GM18499 (cell line): ENCODE measurements at regions not wholly inside any gene's neighbourhood (a gene's known extent, or its start where the extent isn't known, plus 50 kb on each side); places are given as distances from the start of the nearest gene placed in this dataset.
"Not testable (repeated sequence)": the region's sequence is repeated elsewhere in the genome, so short reads cannot be mapped to it uniquely, and the experiment has no call there.

Source experiments
- ATAC-seq: cut with Tn5 transposase; IDR thresholded peaks from one replicate; pipeline ENCODE4 v1.9.1; 2021; ENCODE audit warnings: moderate number of reproducible peaks; ENCODE audit not compliant: insufficient read depth, unreplicated experiment

- no peak for ATAC-seq
Observed at GRCh38 chr21:21845901-21846300, 847.7 kb downstream of the NCAM2 start.

- ATAC-seq = no peak
Observed at GRCh38 chr21:21851205-21851604, 853.0 kb downstream of the NCAM2 start.

GRCh38 chr21:21851657-21852056, 853.4 kb downstream of the NCAM2 start:
- ATAC-seq = no peak

- no peak for ATAC-seq
Observed at GRCh38 chr21:21858502-21859334, 860.5 kb downstream of the NCAM2 start.

- ATAC-seq = no peak
Observed at GRCh38 chr21:21860888-21861287, 862.7 kb downstream of the NCAM2 start.

GRCh38 chr21:21864321-21864840, 866.2 kb downstream of the NCAM2 start:
- ATAC-seq = no peak

GRCh38 chr21:21897275-21897883, 899.2 kb downstream of the NCAM2 start:
- no peak for ATAC-seq

- no peak for ATAC-seq
Observed at GRCh38 chr21:21898801-21899200, 900.6 kb downstream of the NCAM2 start.

GRCh38 chr21:21902416-21902815, 904.2 kb downstream of the NCAM2 start:
- ATAC-seq = not testable (repeated sequence)

- ATAC-seq = no peak
Observed at GRCh38 chr21:21907271-21907670, 909.1 kb downstream of the NCAM2 start.

GRCh38 chr21:21915816-21916215, 917.6 kb downstream of the NCAM2 start:
- no peak for ATAC-seq

GRCh38 chr21:21921410-21922232, 923.4 kb downstream of the NCAM2 start:
- ATAC-seq = no peak

GRCh38 chr21:21929226-21929625, 931.0 kb downstream of the NCAM2 start:
- no peak for ATAC-seq

- ATAC-seq = no peak
Observed at GRCh38 chr21:21929789-21930188, 931.6 kb downstream of the NCAM2 start.

- no peak for ATAC-seq
Observed at GRCh38 chr21:21952566-21952965, 954.4 kb downstream of the NCAM2 start.

- no peak for ATAC-seq
Observed at GRCh38 chr21:21955204-21955603, 957.0 kb downstream of the NCAM2 start.

- ATAC-seq = no peak
Observed at GRCh38 chr21:21957490-21957889, 959.3 kb downstream of the NCAM2 start.

- ATAC-seq = no peak
Observed at GRCh38 chr21:21963911-21964310, 965.7 kb downstream of the NCAM2 start.

- ATAC-seq = no peak
Observed at GRCh38 chr21:21968810-21969209, 970.6 kb downstream of the NCAM2 start.

GRCh38 chr21:21969211-21969610, 971.0 kb downstream of the NCAM2 start:
- ATAC-seq = no peak

GRCh38 chr21:21971384-21971783, 973.2 kb downstream of the NCAM2 start:
- ATAC-seq = no peak
